Neuronal stem cell (in vitro differentiated cells): ENCODE measurements at regions not wholly inside any gene's neighbourhood (a gene's known extent, or its start where the extent isn't known, plus 50 kb on each side); places are given as distances from the start of the nearest gene placed in this dataset.

Experiments used
- DNase-seq: peaks from one replicate; pipeline ENCODE4 v3.0.0-alpha.2; 2013; ENCODE audit warnings: low spot score
- H2AFZ ChIP-seq: one replicate; pipeline ENCODE4 v1.6.1; 2013; ENCODE audit warnings: mild to moderate bottlenecking, low read length, inconsistent platforms
- H2AK5ac ChIP-seq: 2 replicates; pipeline ENCODE4 v1.6.1; 2013; ENCODE audit warnings: low read depth, mild to moderate bottlenecking, inconsistent platforms, low read length, moderate library complexity, mixed read lengths
- H2BK120ac ChIP-seq: 2 replicates; pipeline ENCODE4 v1.6.1; 2013; ENCODE audit warnings: low read depth, mild to moderate bottlenecking, inconsistent platforms, low read length, moderate library complexity, mixed read lengths
- H2BK12ac ChIP-seq: one replicate; pipeline ENCODE4 v1.6.1; 2013; ENCODE audit warnings: low read length, inconsistent platforms
- H2BK15ac ChIP-seq: 2 replicates; pipeline ENCODE4 v1.6.1; 2013; ENCODE audit warnings: mild to moderate bottlenecking, low read length, inconsistent platforms, mixed read lengths
- H2BK5ac ChIP-seq: one replicate; pipeline ENCODE4 v1.6.1; 2013; ENCODE audit warnings: inconsistent platforms, mild to moderate bottlenecking, low read length, moderate library complexity
- H3K14ac ChIP-seq: one replicate; pipeline ENCODE4 v1.6.1; 2013; ENCODE audit warnings: low read length, inconsistent platforms
- H3K18ac ChIP-seq: 2 replicates; pipeline ENCODE4 v1.6.1; 2013; ENCODE audit warnings: low read length, inconsistent platforms
- H3K23ac ChIP-seq: 2 replicates; pipeline ENCODE4 v1.6.1; 2013; ENCODE audit warnings: low read depth, mild to moderate bottlenecking, mixed read lengths, low read length, inconsistent platforms; ENCODE audit not compliant: poor library complexity
- H3K27ac ChIP-seq: replicated peaks from 3 replicates; pipeline ENCODE4 v1.5.1; 2013; ENCODE audit warnings: low read length, inconsistent platforms
- H3K27me3 ChIP-seq, 3 experiments: 2 replicates each; pipeline ENCODE4 v1.6.1; 2013; ENCODE audit warnings: low read length in 3 of 3, mild to moderate bottlenecking in 2 of 3, inconsistent platforms in 1 of 3, low read depth in 1 of 3, mixed read lengths in 1 of 3, moderate library complexity in 1 of 3; ENCODE audit not compliant: control insufficient read depth in 3 of 3, insufficient read depth in 3 of 3
- H3K36me3 ChIP-seq, 2 donors: replicated peaks in 1 of 2; 2 replicates each; pipeline ENCODE4 v1.6.1; 2013; ENCODE audit warnings: low read length in 2 of 2; ENCODE audit not compliant: control insufficient read depth in 2 of 2, insufficient read depth in 2 of 2
- H3K4ac ChIP-seq: 2 replicates; pipeline ENCODE4 v1.6.1; 2013; ENCODE audit warnings: inconsistent platforms, mild to moderate bottlenecking, low read length, moderate library complexity
- H3K4me1 ChIP-seq, 2 donors: 1 replicate in 1 of 2; 2 replicates in 1 of 2; pipeline ENCODE4 v1.6.1; 2013; ENCODE audit warnings: low read length in 2 of 2, low read depth in 1 of 2; ENCODE audit not compliant: control insufficient read depth in 2 of 2, insufficient read depth in 1 of 2
- H3K4me2 ChIP-seq: one replicate; pipeline ENCODE4 v1.6.1; 2013; ENCODE audit warnings: mild to moderate bottlenecking, low read length, inconsistent platforms; ENCODE audit not compliant: insufficient read depth, poor library complexity, severe bottlenecking
- H3K4me3 ChIP-seq, 2 donors: 2 replicates each; pipeline ENCODE4 v1.5.1; 2013; ENCODE audit warnings: low read length in 2 of 2, mild to moderate bottlenecking in 2 of 2, inconsistent platforms in 1 of 2, moderate library complexity in 1 of 2
- H3K79me1 ChIP-seq: one replicate; pipeline ENCODE4 v1.6.1; 2013; ENCODE audit warnings: low read depth, mild to moderate bottlenecking, inconsistent platforms, low read length, moderate library complexity
- H3K9ac ChIP-seq: one replicate; pipeline ENCODE4 v1.6.1; 2013; ENCODE audit warnings: mild to moderate bottlenecking, low read depth, low read length, inconsistent platforms; ENCODE audit not compliant: poor library complexity
- H3K9me3 ChIP-seq, 2 donors: replicated peaks in 1 of 2; 2 replicates each; pipeline versions ENCODE3 to v1.6.1; 2013; ENCODE audit warnings: low read length in 2 of 2, mild to moderate bottlenecking in 2 of 2, inconsistent platforms in 1 of 2, low read depth in 1 of 2, mixed read lengths in 1 of 2, moderate library complexity in 1 of 2; ENCODE audit not compliant: control insufficient read depth in 2 of 2, insufficient read depth in 1 of 2
- H4K8ac ChIP-seq: one replicate; pipeline ENCODE4 v1.6.1; 2013; ENCODE audit warnings: low read depth, mild to moderate bottlenecking, inconsistent platforms, low read length, moderate library complexity
- H4K91ac ChIP-seq: one replicate; pipeline ENCODE4 v1.6.1; 2013; ENCODE audit warnings: low read length, low read depth, mild to moderate bottlenecking, inconsistent platforms; ENCODE audit not compliant: poor library complexity
- WGBS, 2 donors: extraction: QIAGEN DNeasy Blood & Tissue Kit; methylation state at CpG; one replicate each; pipeline ENCODE4 v1.1.7; 2013; ENCODE audit warnings: missing lambda C conversion rate in 2 of 2, mixed read lengths in 1 of 2; ENCODE audit not compliant: insufficient read length in 2 of 2, insufficient replicate concordance in 1 of 2; ENCODE audit errors: extremely low coverage in 2 of 2; 5-methylcytosine and 5-hydroxymethylcytosine counted together

GRCh38 chr14:28902930-28903329 lies 136.3 kb downstream of the FOXG1 start:
- H3K27me3 ChIP-seq, result no peaks in the 10 kb centered on the region
- no peak overlapping the region for H2AFZ ChIP-seq
- no peak overlapping the region for H3K9ac ChIP-seq
- WGBS, 2 donors, result no CpG with 5 or more reads among the region's 2 CpGs
- no peak overlapping the region for H2BK12ac ChIP-seq
- H3K27ac ChIP-seq, result no peak overlapping the region
- H2AK5ac ChIP-seq, result no peak overlapping the region
- no peaks in the 10 kb centered on the region for H3K79me1 ChIP-seq
- no peaks in the 10 kb centered on the region for H3K36me3 ChIP-seq
- no peaks in the 10 kb centered on the region for H3K4me1 ChIP-seq
- no peak overlapping the region for H3K23ac ChIP-seq
- no peak overlapping the region for H3K14ac ChIP-seq
- no peak overlapping the region for H2BK120ac ChIP-seq
- no peak overlapping the region for H2BK15ac ChIP-seq
- H3K18ac ChIP-seq, result no peak overlapping the region
- H3K9me3 ChIP-seq, result no peaks in the 10 kb centered on the region
- H2BK5ac ChIP-seq, result no peak overlapping the region
- no peak overlapping the region for H4K91ac ChIP-seq
- no peak overlapping the region for H3K4me2 ChIP-seq
- H3K4me3 ChIP-seq, result no peak overlapping the region
- H3K4ac ChIP-seq, result no peak overlapping the region
- no peak overlapping the region for H4K8ac ChIP-seq
- no peak for DNase-seq

DNA sequence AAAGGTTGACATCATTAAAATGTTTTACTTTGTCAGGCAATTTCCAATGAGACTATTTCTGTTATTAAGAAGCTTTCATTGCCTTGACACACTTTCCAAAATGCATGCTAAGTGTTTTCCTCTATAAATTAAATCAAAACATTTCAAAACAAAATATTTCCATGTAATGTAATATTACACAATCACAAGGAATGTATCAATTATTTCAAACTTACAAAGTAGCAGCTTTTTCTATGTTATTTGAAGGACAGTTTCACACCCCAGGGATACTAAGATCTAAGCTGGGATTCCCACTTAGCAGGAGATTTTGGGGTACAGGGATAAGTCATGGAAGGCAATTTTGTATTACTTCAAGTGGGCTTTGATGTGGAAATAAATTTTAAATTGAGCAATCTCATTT lies 144.9 kb downstream of the FOXG1 start:
- no peak overlapping the region for H3K4me3 ChIP-seq
- no peak overlapping the region for H2AK5ac ChIP-seq
- H3K14ac ChIP-seq, result no peak overlapping the region
- H3K9ac ChIP-seq, result no peak overlapping the region
- H3K4me1 ChIP-seq, result no peaks in the 10 kb centered on the region
- H3K23ac ChIP-seq, result no peak overlapping the region
- no peak overlapping the region for H3K27ac ChIP-seq
- H3K4me2 ChIP-seq, result no peak overlapping the region
- H2BK12ac ChIP-seq, result no peak overlapping the region
- H2BK120ac ChIP-seq, result no peak overlapping the region
- H3K27me3 ChIP-seq, result no peaks in the 10 kb centered on the region
- H3K79me1 ChIP-seq, result no peaks in the 10 kb centered on the region
- no peak overlapping the region for H4K91ac ChIP-seq
- no peak overlapping the region for H2AFZ ChIP-seq
- no peak overlapping the region for H2BK5ac ChIP-seq
- H3K36me3 ChIP-seq, result no peaks in the 10 kb centered on the region
- H3K9me3 ChIP-seq, result no peaks in the 10 kb centered on the region
- H3K4ac ChIP-seq, result no peak overlapping the region
- H2BK15ac ChIP-seq, result no peak overlapping the region
- no peak overlapping the region for H3K18ac ChIP-seq
- H4K8ac ChIP-seq, result no peak overlapping the region
- DNase-seq, result no peak

DNA sequence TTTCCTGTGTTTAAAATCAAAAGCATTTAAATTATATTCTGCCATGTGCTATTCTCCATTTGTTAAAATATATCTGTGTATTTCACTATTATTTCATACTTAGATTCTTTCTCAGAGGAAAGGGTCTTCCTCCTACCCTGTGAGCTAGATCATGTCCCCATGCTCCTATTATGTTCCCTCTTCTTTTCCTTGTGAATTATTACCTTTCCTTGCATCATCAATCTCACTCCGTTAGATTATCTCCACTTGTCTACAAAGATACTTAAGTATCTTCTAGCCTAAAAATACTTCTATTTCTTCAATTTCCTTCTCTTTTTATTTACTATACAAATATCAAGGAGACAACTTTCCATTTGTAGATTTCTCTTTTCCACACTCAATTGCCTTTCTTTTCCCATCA lies 146.5 kb downstream of the FOXG1 start:
- Histone ChIP-seq H3K4me3 (no peak overlapping the region), H4K91ac (no peak overlapping the region), H3K4ac (no peak overlapping the region), H2AK5ac (no peak overlapping the region), H3K14ac (no peak overlapping the region), H4K8ac (no peak overlapping the region), H3K23ac (no peak overlapping the region), H3K9ac (no peak overlapping the region), H3K9me3 (no peaks in the 10 kb centered on the region), H3K27me3 (no peaks in the 10 kb centered on the region), H3K79me1 (no peaks in the 10 kb centered on the region), H2AFZ (no peak overlapping the region), H3K27ac (no peak overlapping the region), H2BK15ac (no peak overlapping the region), H3K18ac (no peak overlapping the region), H2BK12ac (no peak overlapping the region), H3K4me2 (no peak overlapping the region), H3K36me3 (no peaks in the 10 kb centered on the region), H2BK120ac (no peak overlapping the region), H3K4me1 (no peaks in the 10 kb centered on the region), H2BK5ac (no peak overlapping the region)
- no CpG with 5 or more reads among the region's 1 CpG for WGBS, 2 donors
- DNase-seq, result no peak

- Histone ChIP-seq H4K8ac (no peak overlapping the region), H3K27ac (no peak overlapping the region), H3K4me3 (no peak overlapping the region), H3K27me3 (no peaks in the 10 kb centered on the region), H3K9ac (no peak overlapping the region), H2BK5ac (no peak overlapping the region), H3K36me3 (no peaks in the 10 kb centered on the region), H2BK12ac (no peak overlapping the region), H2BK120ac (no peak overlapping the region), H3K4ac (no peak overlapping the region), H2AFZ (no peak overlapping the region), H3K14ac (no peak overlapping the region), H3K9me3 (no peaks in the 10 kb centered on the region), H3K23ac (no peak overlapping the region), H3K4me2 (no peak overlapping the region), H3K18ac (no peak overlapping the region), H3K79me1 (no peaks in the 10 kb centered on the region), H4K91ac (no peak overlapping the region), H2BK15ac (no peak overlapping the region), H3K4me1 (no peaks in the 10 kb centered on the region), H2AK5ac (no peak overlapping the region)
- DNase-seq, result no peak
- no CpG with 5 or more reads among the region's 1 CpG for WGBS, 2 donors
Measured at GRCh38 chr14:28926122-28926521, 159.5 kb downstream of the FOXG1 start.
